ENCODE measurements at regions not wholly inside any gene's neighbourhood (a gene's known extent, or its start where the extent isn't known, plus 50 kb on each side); places are given as distances from the start of the nearest gene placed in this dataset.
A peak's percentile ranks its signal among the peaks of the same experiment; 100 is the strongest.

- no peak for TF ChIP-seq CTCF (conservative IDR thresholded peaks at IDR 0.05)
- no peak for TF ChIP-seq EZH2 (IDR thresholded peaks at IDR 0.05; ENCODE audit: low read depth)
Measured at GRCh38 chrX:22628275-22628674, 355.6 kb downstream of the CBLL2 start.

GRCh38 chrX:22629105-22629725, 356.5 kb downstream of the CBLL2 start:
- BruUV-seq (replicated peaks) = no TSS peak
- ChIA-PET POLR2A (ENCODE audit: unreplicated experiment) (no interaction called here), CTCF (no interaction called here)
- no peaks in the 10 kb centered on the region for H3K9me3 ChIP-seq (ENCODE audit: insufficient read depth, low read depth)
- H3K27ac ChIP-seq = no peak overlapping the region
- intact Hi-C loops (cut with micrococcal nuclease; ENCODE audit: unreplicated experiment) = no loop called here
- no peak overlapping the region for H3K4me2 ChIP-seq
- no peaks in the 10 kb centered on the region for H3K9me2 ChIP-seq (ENCODE audit: insufficient read depth)
- H3K79me2 ChIP-seq (ENCODE audit: low read depth) = no peaks in the 10 kb centered on the region
- H2AFZ ChIP-seq = no peak overlapping the region
- no peaks in the 10 kb centered on the region for H4K20me1 ChIP-seq (ENCODE audit: insufficient read depth)
- no peak overlapping the region for H3K4me3 ChIP-seq
- H3K36me3 ChIP-seq (ENCODE audit: low read depth) = no peaks in the 10 kb centered on the region
- no peaks in the 10 kb centered on the region for H3K4me1 ChIP-seq (replicated peaks; ENCODE audit: insufficient read depth)
- no peaks in the 10 kb centered on the region for H3F3A ChIP-seq (ENCODE audit: insufficient read depth, low read depth)
- TF ChIP-seq EZH2 (IDR thresholded peaks at IDR 0.05; ENCODE audit: low read depth) (no peak), CTCF (conservative IDR thresholded peaks at IDR 0.05) (no peak)
- DNase-seq = peak in 1 of 2 experiments; percentile 35
- no peaks in the 10 kb centered on the region for H3K27me3 ChIP-seq (ENCODE audit: insufficient read depth, low read depth)

More at GRCh38 chrX:22628275-22628674, 355.6 kb downstream of the CBLL2 start:
- Histone ChIP-seq H3F3A (ENCODE audit: insufficient read depth, low read depth) (no peaks in the 10 kb centered on the region), H4K20me1 (ENCODE audit: insufficient read depth) (no peaks in the 10 kb centered on the region), H3K79me2 (ENCODE audit: low read depth) (no peaks in the 10 kb centered on the region), H3K36me3 (ENCODE audit: low read depth) (no peaks in the 10 kb centered on the region), H3K4me3 (no peak overlapping the region), H3K4me2 (no peak overlapping the region), H3K4me1 (replicated peaks; ENCODE audit: insufficient read depth) (no peaks in the 10 kb centered on the region), H3K27ac (no peak overlapping the region), H3K9me3 (ENCODE audit: insufficient read depth, low read depth) (no peaks in the 10 kb centered on the region), H2AFZ (no peak overlapping the region), H3K9me2 (ENCODE audit: insufficient read depth) (no peaks in the 10 kb centered on the region), H3K27me3 (ENCODE audit: insufficient read depth, low read depth) (no peaks in the 10 kb centered on the region)
- ChIA-PET CTCF (no interaction called here), POLR2A (ENCODE audit: unreplicated experiment) (no interaction called here)
- BruUV-seq (replicated peaks) = no TSS peak
- intact Hi-C loops (cut with micrococcal nuclease; ENCODE audit: unreplicated experiment) = no loop called here
- DNase-seq = no peak

GRCh38 chrX:22634083-22634482, 361.4 kb downstream of the CBLL2 start:
- Histone ChIP-seq H3K9me3 (ENCODE audit: insufficient read depth, low read depth) (no peaks in the 10 kb centered on the region), H3K4me2 (no peak overlapping the region), H2AFZ (no peak overlapping the region), H3K4me3 (no peak overlapping the region), H4K20me1 (ENCODE audit: insufficient read depth) (no peaks in the 10 kb centered on the region), H3K79me2 (ENCODE audit: low read depth) (no peaks in the 10 kb centered on the region), H3K27me3 (ENCODE audit: insufficient read depth, low read depth) (no peaks in the 10 kb centered on the region), H3K9me2 (ENCODE audit: insufficient read depth) (no peaks in the 10 kb centered on the region), H3K36me3 (ENCODE audit: low read depth) (no peaks in the 10 kb centered on the region), H3K27ac (no peak overlapping the region), H3F3A (ENCODE audit: insufficient read depth, low read depth) (no peaks in the 10 kb centered on the region), H3K4me1 (replicated peaks; ENCODE audit: insufficient read depth) (no peaks in the 10 kb centered on the region)
- CTCF ChIA-PET = no interaction called here
- POLR2A ChIA-PET (ENCODE audit: unreplicated experiment) = no interaction called here
- TF ChIP-seq EZH2 (IDR thresholded peaks at IDR 0.05; ENCODE audit: low read depth) = no peak
- TF ChIP-seq CTCF (conservative IDR thresholded peaks at IDR 0.05) = no peak
- BruUV-seq (replicated peaks) = no TSS peak
- DNase-seq = no peak
- intact Hi-C loops (cut with micrococcal nuclease; ENCODE audit: unreplicated experiment) = no loop called here
